ENCODE measurements at regions not wholly inside any gene's neighbourhood (a gene's known extent, or its start where the extent isn't known, plus 50 kb on each side); places are given as distances from the start of the nearest gene placed in this dataset.

DNA sequence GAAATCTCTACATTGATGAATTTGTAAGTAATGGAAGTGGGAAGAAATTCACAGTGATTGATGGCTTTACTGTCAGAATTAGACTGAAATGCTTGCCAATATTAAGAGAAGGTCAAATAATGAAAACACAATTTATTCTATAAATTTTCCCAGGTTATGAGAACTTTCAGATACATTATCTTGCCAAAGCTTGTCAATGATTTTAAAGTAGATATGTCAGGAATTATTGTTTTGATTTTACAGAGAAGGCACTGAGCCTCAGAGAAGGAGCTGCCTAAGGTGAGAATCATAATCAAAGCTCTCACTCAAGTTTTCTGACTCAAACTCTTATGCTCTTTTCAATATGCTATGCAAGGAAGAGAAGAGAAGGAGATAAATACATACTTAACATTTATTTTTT is 564.0 kb upstream of the RGMB start:
- no peak for TF ChIP-seq GATA3 (IDR thresholded peaks at IDR 0.05; ENCODE audit: low read depth, low read length)
- no peak for TF ChIP-seq GATA2 (IDR thresholded peaks at IDR 0.05; ENCODE audit: low read depth, low read length)

DNA sequence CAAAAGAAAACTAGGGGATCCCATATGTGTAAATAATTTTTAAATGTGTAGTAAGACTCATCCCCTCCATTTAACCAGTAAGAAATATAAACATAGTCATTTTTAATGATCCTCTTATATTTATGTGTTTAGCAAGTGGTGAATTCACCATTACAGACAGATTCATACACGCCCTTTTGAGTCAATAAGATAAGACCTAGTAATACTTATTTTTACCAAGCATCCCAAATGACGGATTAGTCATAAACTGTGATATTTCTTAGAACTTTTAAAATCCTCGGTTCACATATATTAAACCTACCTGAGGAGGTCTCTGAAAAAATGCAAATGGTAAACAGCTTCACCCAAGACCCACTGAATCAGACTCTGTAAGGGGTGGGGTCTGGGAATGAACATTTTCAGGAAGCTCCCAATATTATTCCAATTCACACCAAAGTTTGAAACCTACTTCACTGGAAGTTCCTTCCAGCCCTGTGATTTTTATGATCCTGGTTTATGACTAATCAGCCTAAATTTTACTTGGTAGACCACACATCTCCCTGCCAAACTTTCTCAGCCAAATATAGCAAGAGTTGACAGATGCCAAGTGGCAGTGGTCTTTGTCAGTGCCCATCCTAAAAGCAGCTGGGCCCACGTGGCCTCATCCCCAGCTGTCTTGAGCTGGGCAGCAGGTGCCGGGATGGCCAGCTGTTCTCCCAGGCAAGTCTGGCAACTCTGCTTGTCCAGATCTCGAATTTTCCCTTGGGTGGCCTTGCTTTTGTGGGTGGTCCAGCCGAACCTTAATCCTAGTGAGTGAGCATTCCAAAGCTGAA is 559.0 kb upstream of the RGMB start:
- TF ChIP-seq GATA3 (IDR thresholded peaks at IDR 0.05; ENCODE audit: low read depth, low read length) (no peak), GATA2 (IDR thresholded peaks at IDR 0.05; ENCODE audit: low read depth, low read length) (no peak)

DNA sequence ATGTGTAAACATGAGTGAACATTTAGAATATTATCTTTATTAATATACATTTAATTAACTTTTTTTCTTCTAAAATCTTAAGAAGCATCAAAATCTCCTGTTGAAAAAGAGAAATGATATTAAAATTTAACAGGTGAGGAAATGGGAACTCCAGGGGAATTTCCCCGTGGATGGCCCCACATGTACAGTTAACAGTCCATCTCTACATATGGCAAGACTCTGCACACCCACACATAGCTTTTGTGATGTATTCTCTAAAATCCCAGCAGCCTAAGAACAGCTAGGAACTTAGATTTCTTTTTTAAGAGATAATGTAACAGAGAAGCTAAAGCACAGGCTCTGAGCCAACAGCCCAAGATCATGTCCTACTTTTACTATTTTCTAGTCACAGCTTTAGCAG is 556.3 kb upstream of the RGMB start:
- no peak for TF ChIP-seq GATA2 (IDR thresholded peaks at IDR 0.05; ENCODE audit: low read depth, low read length)
- no peak for TF ChIP-seq GATA3 (IDR thresholded peaks at IDR 0.05; ENCODE audit: low read depth, low read length)

DNA sequence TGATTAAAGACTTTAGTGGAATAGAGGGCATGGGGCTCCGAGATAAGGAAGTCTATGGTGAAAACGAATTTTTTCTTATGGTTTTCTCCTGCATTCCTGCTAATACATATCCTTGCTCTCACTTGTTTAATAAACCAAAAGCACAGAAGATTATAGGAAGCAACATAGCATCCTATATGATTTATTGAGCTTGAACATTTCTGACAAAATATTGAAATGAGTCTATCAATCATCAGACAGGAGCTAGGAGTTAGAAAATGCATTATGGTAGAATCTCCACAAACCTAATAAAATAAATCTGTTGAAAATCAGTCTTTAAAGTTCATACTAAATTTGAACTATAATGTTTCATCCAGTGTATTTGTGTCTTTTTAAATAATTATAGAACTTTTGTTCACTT is 554.6 kb upstream of the RGMB start:
- TF ChIP-seq GATA3 (IDR thresholded peaks at IDR 0.05; ENCODE audit: low read depth, low read length) (no peak), GATA2 (IDR thresholded peaks at IDR 0.05; ENCODE audit: low read depth, low read length) (no peak)

DNA sequence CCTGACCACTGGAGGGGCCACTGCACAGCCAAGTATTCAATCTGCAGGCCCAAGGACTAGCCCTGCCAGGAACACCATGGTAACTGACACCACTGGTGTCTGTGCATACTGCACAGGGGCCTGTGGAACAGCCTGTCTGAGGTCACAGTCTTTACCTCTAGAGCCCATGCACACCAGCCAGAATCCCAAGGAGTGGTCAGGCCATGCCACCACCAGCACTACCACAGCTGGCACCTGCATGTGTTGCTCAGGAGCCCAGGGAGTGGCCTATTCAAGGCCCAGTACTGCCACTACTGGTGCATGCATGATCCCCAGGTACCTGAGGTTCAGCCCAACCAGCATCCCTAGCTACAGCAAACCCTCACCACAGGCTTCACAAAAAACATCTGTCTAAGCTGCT is 546.0 kb upstream of the RGMB start:
- no peak for TF ChIP-seq GATA2 (IDR thresholded peaks at IDR 0.05; ENCODE audit: low read depth, low read length)

DNA sequence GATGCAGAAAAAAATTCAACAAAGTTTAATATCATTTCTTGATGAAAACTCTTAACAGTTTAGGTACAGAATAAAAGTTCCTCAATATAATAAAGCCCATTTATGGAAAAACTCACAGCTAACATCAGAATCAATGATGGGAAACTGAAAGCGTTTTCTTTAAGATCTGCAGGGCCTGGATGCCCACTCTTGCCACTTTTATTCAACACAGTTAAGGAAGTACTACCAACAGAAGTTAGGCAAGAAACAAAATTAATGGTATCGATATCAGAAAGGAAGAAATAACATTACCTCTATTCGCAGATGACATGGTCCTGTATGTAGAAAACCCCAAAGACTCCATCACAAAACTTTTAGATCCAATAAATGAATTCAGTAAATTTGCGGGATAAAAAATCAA is 542.4 kb upstream of the RGMB start:
- TF ChIP-seq GATA2 (IDR thresholded peaks at IDR 0.05; ENCODE audit: low read depth, low read length) = no peak
- no peak for TF ChIP-seq GATA3 (IDR thresholded peaks at IDR 0.05; ENCODE audit: low read depth, low read length)

DNA sequence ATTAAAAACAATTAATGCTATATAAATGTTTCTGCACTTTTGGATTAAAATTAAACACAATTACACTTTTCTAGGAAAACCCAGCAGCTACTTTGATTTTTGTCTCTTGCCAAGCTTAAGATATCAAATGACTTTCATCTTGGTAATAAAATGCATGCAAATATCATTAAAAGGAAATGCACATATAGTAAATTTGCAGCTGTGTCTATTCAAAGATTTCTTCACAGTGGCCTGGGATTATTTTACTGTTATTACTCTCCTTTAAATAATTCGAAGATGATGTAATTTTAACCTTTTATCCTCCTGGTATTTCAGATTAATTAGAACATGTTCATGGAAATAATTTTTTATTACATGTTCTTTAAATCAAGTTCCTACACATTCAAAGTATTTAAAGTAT is 529.5 kb upstream of the RGMB start:
- TF ChIP-seq GATA2 (IDR thresholded peaks at IDR 0.05; ENCODE audit: low read depth, low read length) = no peak

DNA sequence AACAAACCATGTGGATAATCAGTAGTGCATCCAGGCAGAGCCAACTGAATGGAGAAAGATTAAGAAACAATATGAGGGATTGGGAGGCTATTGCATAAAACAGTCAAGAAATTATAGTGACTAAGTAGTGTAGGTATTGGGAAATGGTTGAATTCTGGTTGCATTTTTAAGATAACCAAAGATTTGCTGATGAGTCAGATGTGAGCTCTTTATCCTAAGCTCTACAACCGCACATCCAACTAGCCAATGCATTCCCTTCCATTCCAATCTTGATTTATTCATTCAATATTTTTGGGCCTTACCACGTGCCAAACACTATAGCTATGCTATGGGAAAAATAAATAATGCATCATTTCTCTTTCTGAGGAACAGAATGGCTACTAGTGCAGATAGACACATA is 524.5 kb upstream of the RGMB start:
- TF ChIP-seq GATA3 (IDR thresholded peaks at IDR 0.05; ENCODE audit: low read depth, low read length) (no peak), GATA2 (IDR thresholded peaks at IDR 0.05; ENCODE audit: low read depth, low read length) (no peak)

DNA sequence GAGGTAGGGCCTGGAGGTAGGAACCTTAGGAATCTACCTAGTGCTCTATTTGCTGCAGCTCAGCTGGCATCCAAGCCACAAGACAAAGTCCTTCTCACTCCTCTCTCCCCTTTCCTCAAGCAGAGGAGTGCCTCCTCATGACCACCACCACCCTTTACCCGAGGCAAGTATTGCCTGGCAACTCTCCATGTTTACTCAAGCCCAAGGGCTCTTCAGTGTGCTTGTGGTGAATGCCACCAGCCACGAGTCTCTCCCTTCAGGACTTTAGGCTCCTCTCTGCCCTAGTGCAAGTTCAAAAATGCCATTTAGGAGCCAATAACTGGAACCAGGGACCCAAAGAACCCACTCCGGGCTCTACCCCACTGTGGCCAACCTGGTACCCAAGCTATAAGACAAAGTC is 514.5 kb upstream of the RGMB start:
- TF ChIP-seq GATA3 (IDR thresholded peaks at IDR 0.05; ENCODE audit: low read depth, low read length) (no peak), GATA2 (IDR thresholded peaks at IDR 0.05; ENCODE audit: low read depth, low read length) (no peak)

DNA sequence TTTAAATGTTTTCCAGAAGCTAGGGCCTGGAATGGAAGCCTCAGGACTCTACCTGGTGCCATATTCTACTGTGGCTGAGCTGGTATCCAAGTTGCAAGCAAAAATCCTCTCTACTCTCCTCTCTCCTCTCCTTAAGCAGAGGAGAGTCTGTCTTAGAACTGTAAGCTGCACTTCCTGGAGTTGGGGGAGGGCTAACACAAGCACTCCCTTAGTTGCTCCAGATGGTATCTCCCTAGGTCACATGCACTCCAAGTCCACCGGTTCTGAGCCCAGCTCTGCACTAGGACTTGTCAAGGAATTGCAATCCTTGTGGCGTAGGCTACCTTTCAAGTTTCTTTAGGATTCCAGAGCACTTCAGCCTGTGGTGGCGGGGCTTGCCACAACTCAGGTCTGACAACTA is 513.9 kb upstream of the RGMB start:
- TF ChIP-seq GATA3 (IDR thresholded peaks at IDR 0.05; ENCODE audit: low read depth, low read length) = no peak
- no peak for TF ChIP-seq GATA2 (IDR thresholded peaks at IDR 0.05; ENCODE audit: low read depth, low read length)

DNA sequence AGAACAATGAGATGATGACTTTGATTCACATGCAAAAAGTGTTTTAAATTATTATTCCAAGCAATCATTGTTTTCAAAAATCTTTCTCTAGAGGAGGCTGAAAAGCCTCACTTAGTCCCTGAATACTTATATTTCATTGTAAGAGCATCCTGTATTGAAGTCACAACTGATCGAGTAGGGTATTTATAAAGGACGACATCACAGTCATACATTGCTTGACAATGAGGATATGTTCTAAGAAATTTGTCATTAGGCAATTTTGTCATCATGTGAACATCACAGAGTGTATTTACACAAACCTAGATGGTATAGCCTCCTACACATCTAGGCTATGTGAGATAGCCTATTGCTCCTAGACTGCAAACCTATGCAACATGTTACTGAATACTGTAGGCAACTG is 510.4 kb upstream of the RGMB start:
- TF ChIP-seq GATA2 (IDR thresholded peaks at IDR 0.05; ENCODE audit: low read depth, low read length) = no peak
- TF ChIP-seq GATA3 (IDR thresholded peaks at IDR 0.05; ENCODE audit: low read depth, low read length) = no peak

DNA sequence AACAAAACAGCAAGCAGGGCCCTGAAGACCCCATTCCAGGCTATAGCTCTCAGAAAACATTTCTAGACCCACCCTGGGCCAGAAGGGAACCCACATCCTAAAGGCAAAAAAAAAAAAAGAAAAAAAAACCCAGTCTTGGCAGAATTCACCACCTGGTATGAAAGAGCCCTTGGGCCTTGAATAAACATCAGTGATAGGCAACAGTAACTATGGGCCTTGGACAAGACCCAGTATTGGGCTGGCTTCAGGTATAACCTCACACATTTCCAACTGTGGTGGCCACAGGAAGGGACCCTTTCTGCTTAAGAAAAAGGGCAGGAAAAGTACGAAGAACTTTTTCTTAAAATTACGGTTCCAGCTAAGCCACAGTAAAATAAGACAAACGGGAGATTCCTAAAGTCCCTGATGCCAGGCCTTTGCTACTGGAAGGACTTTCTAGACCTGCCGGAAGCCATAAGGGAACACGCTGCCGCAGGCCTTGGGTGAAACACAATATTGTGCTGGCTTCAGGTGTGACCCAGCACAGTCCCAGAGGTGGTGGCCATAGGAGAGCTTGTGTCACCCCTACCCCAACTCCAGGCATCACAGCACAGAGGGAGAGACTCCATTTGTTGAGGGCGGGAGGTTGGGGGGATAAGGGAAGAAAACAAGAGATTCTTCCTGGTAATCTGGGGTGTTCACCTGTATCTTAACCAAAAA is 505.2 kb upstream of the RGMB start:
- TF ChIP-seq GATA2 (IDR thresholded peaks at IDR 0.05; ENCODE audit: low read depth, low read length) (no peak), GATA3 (IDR thresholded peaks at IDR 0.05; ENCODE audit: low read depth, low read length) (no peak)

DNA sequence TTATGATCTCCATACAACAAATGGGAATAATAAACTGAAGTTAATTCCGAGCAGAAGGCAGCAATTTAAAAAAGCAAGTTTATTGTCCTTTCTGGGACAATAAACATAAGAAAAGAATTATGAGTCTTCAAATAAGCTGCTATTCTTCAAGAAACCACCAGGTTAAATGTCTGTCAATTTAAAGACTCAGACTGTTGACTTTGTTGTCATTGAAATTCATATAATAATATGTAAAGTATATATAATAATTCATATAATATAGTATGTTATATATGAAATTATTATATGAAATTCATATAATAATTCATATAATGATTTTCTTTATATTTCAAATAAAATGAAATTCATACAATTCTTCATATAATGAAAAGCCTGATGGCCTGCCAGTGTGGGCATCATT is 497.5 kb upstream of the RGMB start:
- no peak for TF ChIP-seq GATA3 (IDR thresholded peaks at IDR 0.05; ENCODE audit: low read depth, low read length)
- no peak for TF ChIP-seq GATA2 (IDR thresholded peaks at IDR 0.05; ENCODE audit: low read depth, low read length)

DNA sequence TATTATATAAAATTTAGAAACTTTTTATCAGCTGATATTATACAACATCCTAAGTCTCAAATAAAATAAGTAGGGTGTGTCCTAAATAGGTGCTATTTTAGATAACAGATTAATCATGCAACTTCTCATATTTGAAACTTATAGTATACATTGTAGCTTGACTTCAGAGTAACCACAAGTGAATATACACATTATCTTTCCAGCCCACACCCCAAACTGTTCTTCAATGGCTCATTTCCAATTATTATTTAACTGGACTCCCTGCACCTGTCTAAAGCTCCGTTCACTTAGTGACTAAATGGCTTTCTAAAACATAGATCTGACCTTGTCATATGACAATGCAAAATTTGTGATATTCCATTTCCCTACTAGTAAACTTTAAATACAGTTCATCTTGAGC is 490.9 kb upstream of the RGMB start:
- TF ChIP-seq GATA2 (IDR thresholded peaks at IDR 0.05; ENCODE audit: low read depth, low read length) = no peak
- TF ChIP-seq GATA3 (IDR thresholded peaks at IDR 0.05; ENCODE audit: low read depth, low read length) = no peak

DNA sequence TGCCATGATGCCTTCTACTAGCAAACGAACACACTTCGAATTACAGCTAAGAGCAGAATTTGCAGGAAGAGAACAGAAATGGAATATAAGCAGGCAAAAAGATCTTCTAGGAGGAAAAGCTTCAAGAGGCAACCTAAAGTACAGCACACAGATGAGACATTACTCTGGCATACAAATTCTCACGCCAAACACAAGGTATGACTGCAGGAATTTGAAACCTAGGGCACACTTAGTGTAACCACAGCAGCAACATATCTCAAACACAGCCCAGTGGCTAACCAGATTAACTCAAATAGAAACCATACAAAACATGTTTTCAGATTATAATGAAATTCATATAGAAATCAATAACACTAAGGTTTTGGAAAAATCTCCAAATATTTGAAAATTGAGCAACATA is 481.0 kb upstream of the RGMB start:
- TF ChIP-seq GATA3 (IDR thresholded peaks at IDR 0.05; ENCODE audit: low read depth, low read length) (no peak), GATA2 (IDR thresholded peaks at IDR 0.05; ENCODE audit: low read depth, low read length) (no peak)

All from SH-SY5Y (cell line).